GM23338 (cell line): ENCODE measurements at regions not wholly inside any gene's neighbourhood (a gene's known extent, or its start where the extent isn't known, plus 50 kb on each side); places are given as distances from the start of the nearest gene placed in this dataset.

ENCODE experiments used
- CREB1 ChIP-seq: fragments of 250-450 bp; sonication (Bioruptor Pico); IDR thresholded peaks from 2 replicates; pipeline ENCODE4 v1.5.0; 2020; ENCODE audit warnings: low read depth, mild to moderate bottlenecking, moderate library complexity
- EZH2 ChIP-seq: fragments of 200-600 bp; sonication (generic); IDR thresholded peaks from one replicate; pipeline ENCODE4 v1.8.0; 2017; ENCODE audit warnings: antibody characterized with exemption, mild to moderate bottlenecking, low read depth; ENCODE audit not compliant: unreplicated experiment
- EZH2phosphoT487 ChIP-seq: fragments of 200-600 bp; sonication (generic); IDR thresholded peaks from one replicate; pipeline ENCODE4 v1.8.1; 2018; ENCODE audit warnings: antibody characterized with exemption; ENCODE audit not compliant: unreplicated experiment
- JUNB ChIP-seq: IDR thresholded peaks from one replicate; pipeline ENCODE4 v1.6.1; 2016; ENCODE audit warnings: antibody characterized with exemption; ENCODE audit not compliant: unreplicated experiment
- NANOG ChIP-seq: IDR thresholded peaks from 2 replicates; pipeline ENCODE4 v1.6.1; 2016; ENCODE audit warnings: antibody characterized with exemption, borderline replicate concordance
- POLR2AphosphoS5 ChIP-seq: IDR thresholded peaks from 2 replicates; pipeline ENCODE4 v1.6.1; 2016; ENCODE audit warnings: antibody characterized with exemption, low read depth
- STAT1 ChIP-seq: IDR thresholded peaks from one replicate; pipeline ENCODE4 v1.6.1; 2016; ENCODE audit warnings: antibody characterized with exemption; ENCODE audit not compliant: unreplicated experiment
- ZNF114 ChIP-seq: fragments of 250-450 bp; sonication (Bioruptor Pico); IDR thresholded peaks from 2 replicates; pipeline ENCODE4 v1.5.0; 2020; ENCODE audit warnings: mild to moderate bottlenecking, moderate library complexity
- ZNF331 ChIP-seq: fragments of 250-450 bp; sonication (Bioruptor Pico); IDR thresholded peaks from 2 replicates; pipeline ENCODE4 v1.5.0; 2020; ENCODE audit warnings: low read depth, mild to moderate bottlenecking, moderate library complexity
- TF ChIP-seq, protein P1 (sequence below): IDR thresholded peaks from one replicate; pipeline ENCODE4 v1.6.1; 2018; ENCODE audit warnings: antibody characterized with exemption; ENCODE audit not compliant: unreplicated experiment
- TF ChIP-seq, protein P2 (sequence below), 2 experiments: fragments of 200-600 bp in 1 of 2; sonication (generic) in 1 of 2; conservative IDR thresholded peaks; 2 replicates each; pipeline versions ENCODE4 v1.5.1 to v1.6.1; 2016 to 2017; ENCODE audit warnings: antibody characterized with exemption in 2 of 2, low read depth in 2 of 2, mild to moderate bottlenecking in 2 of 2, moderate library complexity in 1 of 2
- TF ChIP-seq, protein P3 (sequence below): IDR thresholded peaks from 2 replicates; pipeline ENCODE4 v1.6.1; 2016; ENCODE audit warnings: antibody characterized with exemption
- TF ChIP-seq, protein P4 (sequence below): fragments of 250-450 bp; sonication (Bioruptor Pico); IDR thresholded peaks from 2 replicates; pipeline ENCODE4 v1.5.0; 2020; ENCODE audit warnings: mild to moderate bottlenecking, moderate library complexity

DNA sequence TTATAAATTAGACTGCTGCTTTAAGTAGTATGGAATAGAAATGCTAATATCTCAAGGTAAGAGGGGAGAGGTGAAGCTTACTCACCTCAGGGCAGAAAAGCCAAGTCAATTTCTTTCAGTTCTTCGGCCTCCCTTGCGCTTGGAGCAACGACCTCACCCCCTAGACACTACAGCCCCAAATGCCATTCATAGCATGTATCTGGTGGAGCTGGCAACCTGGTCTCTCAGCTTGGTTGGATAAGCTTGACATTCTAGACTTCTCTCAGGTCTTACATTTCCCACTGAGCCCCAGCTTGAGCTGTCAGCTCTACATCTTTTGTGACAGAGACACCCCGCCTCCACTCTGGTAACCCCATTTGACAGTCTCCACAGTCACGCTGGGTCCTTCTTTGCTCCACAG lies 154.9 kb downstream of the ZNF608 start:
- TF ChIP-seq, protein P1, sequence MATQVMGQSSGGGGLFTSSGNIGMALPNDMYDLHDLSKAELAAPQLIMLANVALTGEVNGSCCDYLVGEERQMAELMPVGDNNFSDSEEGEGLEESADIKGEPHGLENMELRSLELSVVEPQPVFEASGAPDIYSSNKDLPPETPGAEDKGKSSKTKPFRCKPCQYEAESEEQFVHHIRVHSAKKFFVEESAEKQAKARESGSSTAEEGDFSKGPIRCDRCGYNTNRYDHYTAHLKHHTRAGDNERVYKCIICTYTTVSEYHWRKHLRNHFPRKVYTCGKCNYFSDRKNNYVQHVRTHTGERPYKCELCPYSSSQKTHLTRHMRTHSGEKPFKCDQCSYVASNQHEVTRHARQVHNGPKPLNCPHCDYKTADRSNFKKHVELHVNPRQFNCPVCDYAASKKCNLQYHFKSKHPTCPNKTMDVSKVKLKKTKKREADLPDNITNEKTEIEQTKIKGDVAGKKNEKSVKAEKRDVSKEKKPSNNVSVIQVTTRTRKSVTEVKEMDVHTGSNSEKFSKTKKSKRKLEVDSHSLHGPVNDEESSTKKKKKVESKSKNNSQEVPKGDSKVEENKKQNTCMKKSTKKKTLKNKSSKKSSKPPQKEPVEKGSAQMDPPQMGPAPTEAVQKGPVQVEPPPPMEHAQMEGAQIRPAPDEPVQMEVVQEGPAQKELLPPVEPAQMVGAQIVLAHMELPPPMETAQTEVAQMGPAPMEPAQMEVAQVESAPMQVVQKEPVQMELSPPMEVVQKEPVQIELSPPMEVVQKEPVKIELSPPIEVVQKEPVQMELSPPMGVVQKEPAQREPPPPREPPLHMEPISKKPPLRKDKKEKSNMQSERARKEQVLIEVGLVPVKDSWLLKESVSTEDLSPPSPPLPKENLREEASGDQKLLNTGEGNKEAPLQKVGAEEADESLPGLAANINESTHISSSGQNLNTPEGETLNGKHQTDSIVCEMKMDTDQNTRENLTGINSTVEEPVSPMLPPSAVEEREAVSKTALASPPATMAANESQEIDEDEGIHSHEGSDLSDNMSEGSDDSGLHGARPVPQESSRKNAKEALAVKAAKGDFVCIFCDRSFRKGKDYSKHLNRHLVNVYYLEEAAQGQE: no peak
- TF ChIP-seq, protein P2, sequence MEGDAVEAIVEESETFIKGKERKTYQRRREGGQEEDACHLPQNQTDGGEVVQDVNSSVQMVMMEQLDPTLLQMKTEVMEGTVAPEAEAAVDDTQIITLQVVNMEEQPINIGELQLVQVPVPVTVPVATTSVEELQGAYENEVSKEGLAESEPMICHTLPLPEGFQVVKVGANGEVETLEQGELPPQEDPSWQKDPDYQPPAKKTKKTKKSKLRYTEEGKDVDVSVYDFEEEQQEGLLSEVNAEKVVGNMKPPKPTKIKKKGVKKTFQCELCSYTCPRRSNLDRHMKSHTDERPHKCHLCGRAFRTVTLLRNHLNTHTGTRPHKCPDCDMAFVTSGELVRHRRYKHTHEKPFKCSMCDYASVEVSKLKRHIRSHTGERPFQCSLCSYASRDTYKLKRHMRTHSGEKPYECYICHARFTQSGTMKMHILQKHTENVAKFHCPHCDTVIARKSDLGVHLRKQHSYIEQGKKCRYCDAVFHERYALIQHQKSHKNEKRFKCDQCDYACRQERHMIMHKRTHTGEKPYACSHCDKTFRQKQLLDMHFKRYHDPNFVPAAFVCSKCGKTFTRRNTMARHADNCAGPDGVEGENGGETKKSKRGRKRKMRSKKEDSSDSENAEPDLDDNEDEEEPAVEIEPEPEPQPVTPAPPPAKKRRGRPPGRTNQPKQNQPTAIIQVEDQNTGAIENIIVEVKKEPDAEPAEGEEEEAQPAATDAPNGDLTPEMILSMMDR (conservative IDR thresholded peaks at IDR 0.05; ENCODE audit: low read depth in 2 of 2): no peak
- TF ChIP-seq, protein P3, sequence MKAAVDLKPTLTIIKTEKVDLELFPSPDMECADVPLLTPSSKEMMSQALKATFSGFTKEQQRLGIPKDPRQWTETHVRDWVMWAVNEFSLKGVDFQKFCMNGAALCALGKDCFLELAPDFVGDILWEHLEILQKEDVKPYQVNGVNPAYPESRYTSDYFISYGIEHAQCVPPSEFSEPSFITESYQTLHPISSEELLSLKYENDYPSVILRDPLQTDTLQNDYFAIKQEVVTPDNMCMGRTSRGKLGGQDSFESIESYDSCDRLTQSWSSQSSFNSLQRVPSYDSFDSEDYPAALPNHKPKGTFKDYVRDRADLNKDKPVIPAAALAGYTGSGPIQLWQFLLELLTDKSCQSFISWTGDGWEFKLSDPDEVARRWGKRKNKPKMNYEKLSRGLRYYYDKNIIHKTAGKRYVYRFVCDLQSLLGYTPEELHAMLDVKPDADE: no peak
- TF ChIP-seq EZH2phosphoT487: no peak
- TF ChIP-seq POLR2AphosphoS5: no peak
- TF ChIP-seq CREB1 (CRISPR knock-in tag): no peak
- no peak for TF ChIP-seq EZH2
- TF ChIP-seq, protein P4, sequence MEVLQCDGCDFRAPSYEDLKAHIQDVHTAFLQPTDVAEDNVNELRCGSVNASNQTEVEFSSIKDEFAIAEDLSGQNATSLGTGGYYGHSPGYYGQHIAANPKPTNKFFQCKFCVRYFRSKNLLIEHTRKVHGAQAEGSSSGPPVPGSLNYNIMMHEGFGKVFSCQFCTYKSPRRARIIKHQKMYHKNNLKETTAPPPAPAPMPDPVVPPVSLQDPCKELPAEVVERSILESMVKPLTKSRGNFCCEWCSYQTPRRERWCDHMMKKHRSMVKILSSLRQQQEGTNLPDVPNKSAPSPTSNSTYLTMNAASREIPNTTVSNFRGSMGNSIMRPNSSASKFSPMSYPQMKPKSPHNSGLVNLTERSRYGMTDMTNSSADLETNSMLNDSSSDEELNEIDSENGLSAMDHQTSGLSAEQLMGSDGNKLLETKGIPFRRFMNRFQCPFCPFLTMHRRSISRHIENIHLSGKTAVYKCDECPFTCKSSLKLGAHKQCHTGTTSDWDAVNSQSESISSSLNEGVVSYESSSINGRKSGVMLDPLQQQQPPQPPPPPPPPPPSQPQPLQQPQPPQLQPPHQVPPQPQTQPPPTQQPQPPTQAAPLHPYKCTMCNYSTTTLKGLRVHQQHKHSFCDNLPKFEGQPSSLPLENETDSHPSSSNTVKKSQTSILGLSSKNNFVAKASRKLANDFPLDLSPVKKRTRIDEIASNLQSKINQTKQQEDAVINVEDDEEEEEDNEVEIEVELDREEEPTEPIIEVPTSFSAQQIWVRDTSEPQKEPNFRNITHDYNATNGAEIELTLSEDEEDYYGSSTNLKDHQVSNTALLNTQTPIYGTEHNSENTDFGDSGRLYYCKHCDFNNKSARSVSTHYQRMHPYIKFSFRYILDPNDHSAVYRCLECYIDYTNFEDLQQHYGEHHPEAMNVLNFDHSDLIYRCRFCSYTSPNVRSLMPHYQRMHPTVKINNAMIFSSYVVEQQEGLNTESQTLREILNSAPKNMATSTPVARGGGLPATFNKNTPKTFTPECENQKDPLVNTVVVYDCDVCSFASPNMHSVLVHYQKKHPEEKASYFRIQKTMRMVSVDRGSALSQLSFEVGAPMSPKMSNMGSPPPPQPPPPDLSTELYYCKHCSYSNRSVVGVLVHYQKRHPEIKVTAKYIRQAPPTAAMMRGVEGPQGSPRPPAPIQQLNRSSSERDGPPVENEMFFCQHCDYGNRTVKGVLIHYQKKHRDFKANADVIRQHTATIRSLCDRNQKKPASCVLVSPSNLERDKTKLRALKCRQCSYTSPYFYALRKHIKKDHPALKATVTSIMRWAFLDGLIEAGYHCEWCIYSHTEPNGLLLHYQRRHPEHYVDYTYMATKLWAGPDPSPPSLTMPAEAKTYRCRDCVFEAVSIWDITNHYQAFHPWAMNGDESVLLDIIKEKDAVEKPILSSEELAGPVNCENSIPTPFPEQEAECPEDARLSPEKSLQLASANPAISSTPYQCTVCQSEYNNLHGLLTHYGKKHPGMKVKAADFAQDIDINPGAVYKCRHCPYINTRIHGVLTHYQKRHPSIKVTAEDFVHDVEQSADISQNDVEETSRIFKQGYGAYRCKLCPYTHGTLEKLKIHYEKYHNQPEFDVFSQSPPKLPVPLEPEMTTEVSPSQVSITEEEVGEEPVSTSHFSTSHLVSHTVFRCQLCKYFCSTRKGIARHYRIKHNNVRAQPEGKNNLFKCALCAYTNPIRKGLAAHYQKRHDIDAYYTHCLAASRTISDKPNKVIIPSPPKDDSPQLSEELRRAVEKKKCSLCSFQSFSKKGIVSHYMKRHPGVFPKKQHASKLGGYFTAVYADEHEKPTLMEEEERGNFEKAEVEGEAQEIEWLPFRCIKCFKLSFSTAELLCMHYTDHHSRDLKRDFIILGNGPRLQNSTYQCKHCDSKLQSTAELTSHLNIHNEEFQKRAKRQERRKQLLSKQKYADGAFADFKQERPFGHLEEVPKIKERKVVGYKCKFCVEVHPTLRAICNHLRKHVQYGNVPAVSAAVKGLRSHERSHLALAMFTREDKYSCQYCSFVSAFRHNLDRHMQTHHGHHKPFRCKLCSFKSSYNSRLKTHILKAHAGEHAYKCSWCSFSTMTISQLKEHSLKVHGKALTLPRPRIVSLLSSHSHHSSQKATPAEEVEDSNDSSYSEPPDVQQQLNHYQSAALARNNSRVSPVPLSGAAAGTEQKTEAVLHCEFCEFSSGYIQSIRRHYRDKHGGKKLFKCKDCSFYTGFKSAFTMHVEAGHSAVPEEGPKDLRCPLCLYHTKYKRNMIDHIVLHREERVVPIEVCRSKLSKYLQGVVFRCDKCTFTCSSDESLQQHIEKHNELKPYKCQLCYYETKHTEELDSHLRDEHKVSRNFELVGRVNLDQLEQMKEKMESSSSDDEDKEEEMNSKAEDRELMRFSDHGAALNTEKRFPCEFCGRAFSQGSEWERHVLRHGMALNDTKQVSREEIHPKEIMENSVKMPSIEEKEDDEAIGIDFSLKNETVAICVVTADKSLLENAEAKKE: no peak
- no peak for TF ChIP-seq STAT1
- no peak for TF ChIP-seq JUNB
- no peak for TF ChIP-seq ZNF114 (CRISPR knock-in tag)
- TF ChIP-seq NANOG: no peak
- TF ChIP-seq ZNF331 (CRISPR knock-in tag): no peak
